ENCODE measurements at regions not wholly inside any gene's neighbourhood (a gene's known extent, or its start where the extent isn't known, plus 50 kb on each side); places are given as distances from the start of the nearest gene placed in this dataset.

- TF ChIP-seq CTCF (IDR thresholded peaks at IDR 0.05) (no peak), EZH2 (IDR thresholded peaks at IDR 0.05) (no peak)
Measured at GRCh38 chr18:41513438-41513837, 441.6 kb upstream of the PIK3C3 start.
